HG03378 (cell line): ENCODE measurements at regions not wholly inside any gene's neighbourhood (a gene's known extent, or its start where the extent isn't known, plus 50 kb on each side); places are given as distances from the start of the nearest gene placed in this dataset.

Source experiments
- ATAC-seq: cut with Tn5 transposase; IDR thresholded peaks from one replicate; pipeline ENCODE4 v1.9.1; 2021; ENCODE audit warnings: mild to moderate bottlenecking, moderate library complexity; ENCODE audit not compliant: unreplicated experiment

GRCh38 chr5:125564317-125564975 is 818.0 kb upstream of the ZNF608 start:
- no peak for ATAC-seq

GRCh38 chr5:125574491-125575044 is 828.1 kb upstream of the ZNF608 start:
- no peak for ATAC-seq

- no peak for ATAC-seq
These were observed 828.9 kb upstream of the ZNF608 start for GRCh38 chr5:125575171-125575890.

GRCh38 chr5:125575891-125576505 is 829.6 kb upstream of the ZNF608 start:
- no peak for ATAC-seq

GRCh38 chr5:125576822-125577221 is 830.4 kb upstream of the ZNF608 start:
- ATAC-seq, result no peak

- ATAC-seq, result no peak
These were observed 832.1 kb upstream of the ZNF608 start for GRCh38 chr5:125578551-125578950.

- ATAC-seq, result no peak
These were observed 832.7 kb upstream of the ZNF608 start for GRCh38 chr5:125579182-125579581.

- no peak for ATAC-seq
These were observed 834.9 kb upstream of the ZNF608 start for GRCh38 chr5:125581311-125581710.

GRCh38 chr5:125582352-125582751 is 835.9 kb upstream of the ZNF608 start:
- ATAC-seq, result no peak

- no peak for ATAC-seq
These were observed 837.1 kb upstream of the ZNF608 start for GRCh38 chr5:125583321-125584139.

GRCh38 chr5:125584140-125584520 is 837.7 kb upstream of the ZNF608 start:
- no peak for ATAC-seq

- no peak for ATAC-seq
These were observed 835.6 kb upstream of the GRAMD2B start for GRCh38 chr5:125587631-125588030.

- no peak for ATAC-seq
These were observed 830.4 kb upstream of the GRAMD2B start for GRCh38 chr5:125592856-125593255.

GRCh38 chr5:125595095-125595494 is 828.1 kb upstream of the GRAMD2B start:
- ATAC-seq, result no peak

GRCh38 chr5:125595845-125596244 is 827.4 kb upstream of the GRAMD2B start:
- ATAC-seq, result no peak

GRCh38 chr5:125597338-125597737 is 825.9 kb upstream of the GRAMD2B start:
- no peak for ATAC-seq

GRCh38 chr5:125600559-125600958 is 822.6 kb upstream of the GRAMD2B start:
- ATAC-seq, result no peak

GRCh38 chr5:125602184-125602583 is 821.0 kb upstream of the GRAMD2B start:
- no peak for ATAC-seq

- no peak for ATAC-seq
These were observed 819.9 kb upstream of the GRAMD2B start for GRCh38 chr5:125603321-125603720.

GRCh38 chr5:125604104-125604503 is 819.1 kb upstream of the GRAMD2B start:
- no peak for ATAC-seq

GRCh38 chr5:125607018-125607417 is 816.2 kb upstream of the GRAMD2B start:
- no peak for ATAC-seq
